ACC112 (cell line): ENCODE measurements at regions not wholly inside any gene's neighbourhood (a gene's known extent, or its start where the extent isn't known, plus 50 kb on each side); places are given as distances from the start of the nearest gene placed in this dataset.
A peak's percentile ranks its signal among the peaks of the same experiment; 100 is the strongest.

ENCODE experiments used
- H2AFZ ChIP-seq: fragments of 200-600 bp; sonication (generic); one replicate; pipeline ENCODE4 v1.6.0; 2017; ENCODE audit warnings: antibody characterized with exemption, low read length; ENCODE audit not compliant: unreplicated experiment
- H3K27ac ChIP-seq: fragments of 200-600 bp; sonication (generic); 2 replicates; pipeline ENCODE4 v1.5.1; 2014; ENCODE audit warnings: low read depth, mild to moderate bottlenecking, antibody characterized with exemption, low read length, moderate library complexity
- H3K27me3 ChIP-seq: fragments of 200-600 bp; sonication (generic); 2 replicates; pipeline ENCODE4 v1.6.1; 2014; ENCODE audit warnings: mild to moderate bottlenecking, antibody characterized with exemption, low read length, moderate library complexity, mixed read lengths; ENCODE audit not compliant: insufficient read depth
- H3K36me3 ChIP-seq: fragments of 200-600 bp; sonication (generic); 2 replicates; pipeline ENCODE4 v1.6.1; 2016; ENCODE audit warnings: mild to moderate bottlenecking, antibody characterized with exemption, low read length, moderate library complexity, mixed read lengths; ENCODE audit not compliant: insufficient read depth
- H3K4me1 ChIP-seq: fragments of 200-600 bp; sonication (generic); one replicate; pipeline ENCODE4 v1.6.1; 2016; ENCODE audit warnings: low read length, mixed read lengths; ENCODE audit not compliant: insufficient read depth, unreplicated experiment, control insufficient read depth
- H3K4me3 ChIP-seq: fragments of 200-600 bp; sonication (generic); 2 replicates; pipeline ENCODE4 v1.5.1; 2014; ENCODE audit warnings: mild to moderate bottlenecking, low read depth, low read length
- H3K79me2 ChIP-seq: fragments of 200-600 bp; sonication (generic); one replicate; pipeline ENCODE4 v1.6.0; 2016; ENCODE audit warnings: low read length; ENCODE audit not compliant: control insufficient read depth, unreplicated experiment, insufficient read depth

DNA sequence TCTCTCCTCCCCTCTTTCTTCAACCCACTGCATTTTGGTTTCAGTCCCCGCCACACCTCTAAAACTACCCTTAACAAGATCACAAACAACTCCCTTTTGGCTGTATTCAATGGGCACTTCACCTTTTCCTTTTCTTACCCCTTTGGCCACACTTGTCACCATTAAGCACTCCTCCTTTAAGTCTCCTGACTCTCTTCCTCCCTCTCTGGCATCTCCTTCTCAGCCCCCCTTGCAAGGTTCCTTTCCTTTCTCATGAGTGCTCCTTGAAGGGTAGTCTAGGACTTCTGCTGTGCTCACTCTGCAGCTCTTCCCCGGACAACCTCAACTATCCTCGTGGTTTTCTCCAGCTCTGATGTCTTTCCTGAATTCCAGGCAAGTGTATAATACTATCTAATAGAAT lies 103.7 kb downstream of the RPL22L1 start:
- no peak overlapping the region for H3K4me3 ChIP-seq

DNA sequence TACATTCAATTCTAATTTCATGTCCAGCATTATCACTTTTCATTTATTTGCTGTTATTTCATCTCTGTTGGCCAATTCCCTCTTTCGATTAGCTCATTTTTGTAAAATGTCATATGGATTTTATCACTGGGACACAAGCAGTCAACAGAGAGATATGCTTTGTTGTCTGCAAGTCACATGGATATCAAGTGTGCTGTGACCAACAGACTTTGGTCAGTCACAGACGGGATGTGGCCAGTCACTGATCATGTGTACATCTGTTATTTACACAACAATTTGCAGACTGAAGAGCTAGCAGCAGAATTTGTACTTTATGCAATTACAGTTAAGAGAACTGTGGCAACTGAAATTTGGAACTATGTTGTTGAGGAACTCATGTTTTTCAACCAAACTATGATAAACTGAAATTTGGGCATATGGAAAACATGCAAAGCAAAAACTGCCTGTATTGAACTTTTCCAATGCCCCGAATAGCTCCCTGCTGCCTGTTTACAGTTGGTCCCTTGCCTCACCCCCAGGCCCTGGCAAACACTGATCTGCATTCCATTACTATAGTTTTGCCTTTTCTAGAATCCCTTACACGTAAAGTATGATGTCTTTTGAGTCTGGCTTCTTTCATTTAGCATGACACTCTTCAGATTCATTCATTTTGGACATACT lies 104.4 kb downstream of the RPL22L1 start:
- Histone ChIP-seq H3K4me3 (no peak overlapping the region), H3K36me3 (no peaks in the 10 kb centered on the region), H3K79me2 (no peaks in the 10 kb centered on the region), H3K4me1 (peaks cover 7% of the 10 kb centered on the region), H3K27me3 (no peaks in the 10 kb centered on the region), H2AFZ (no peak overlapping the region), H3K27ac (no peak overlapping the region)

More for the DNA sequence above, 103.7 kb downstream of the RPL22L1 start:
- peaks cover 6% of the 10 kb centered on the region for H3K4me1 ChIP-seq
- no peak overlapping the region for H2AFZ ChIP-seq
- no peaks in the 10 kb centered on the region for H3K79me2 ChIP-seq
- no peaks in the 10 kb centered on the region for H3K27me3 ChIP-seq
- no peak overlapping the region for H3K27ac ChIP-seq
- no peaks in the 10 kb centered on the region for H3K36me3 ChIP-seq

DNA sequence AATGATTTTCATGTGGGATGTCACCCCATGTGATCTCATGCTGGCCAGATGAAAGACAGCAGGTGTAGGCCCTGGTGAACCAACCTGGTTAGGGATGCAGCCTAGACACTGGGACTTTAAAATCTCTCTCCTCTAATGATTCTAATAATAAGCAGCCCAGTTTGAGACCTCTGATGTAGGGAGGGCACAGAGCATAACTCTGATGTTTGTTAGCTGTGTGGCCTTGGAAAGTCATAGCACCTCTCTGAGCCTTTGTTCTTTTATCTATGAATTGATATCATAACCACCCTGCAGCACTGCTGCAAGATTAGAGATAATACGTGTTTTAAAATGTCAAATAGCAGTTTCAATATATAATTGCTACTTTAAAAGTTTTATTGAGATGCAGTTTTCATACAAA lies 106.0 kb downstream of the RPL22L1 start:
- no peak overlapping the region for H3K4me3 ChIP-seq
- peaks cover 20% of the 10 kb centered on the region for H3K4me1 ChIP-seq
- no peak overlapping the region for H3K27ac ChIP-seq
- no peaks in the 10 kb centered on the region for H3K79me2 ChIP-seq
- no peaks in the 10 kb centered on the region for H3K36me3 ChIP-seq
- H3K27me3 ChIP-seq: no peaks in the 10 kb centered on the region
- H2AFZ ChIP-seq: no peak overlapping the region

DNA sequence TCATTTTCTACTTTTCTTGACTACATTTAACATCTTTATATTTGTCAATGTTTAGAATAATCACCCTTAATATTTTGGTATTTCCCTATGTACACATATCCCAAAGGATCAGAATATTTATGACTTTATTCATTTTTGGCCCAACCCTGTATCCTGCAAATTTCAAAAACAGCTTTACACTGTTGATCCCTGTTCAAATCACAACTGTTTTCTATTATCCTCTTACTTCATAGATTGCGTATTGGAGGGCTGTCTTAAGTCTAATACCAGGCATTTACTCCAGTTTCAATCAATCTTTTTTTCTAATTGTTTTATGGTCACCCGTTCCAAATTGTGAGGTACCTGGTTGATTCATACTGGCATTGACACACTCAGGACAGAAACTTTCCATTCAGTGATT lies 107.9 kb downstream of the RPL22L1 start:
- peaks cover 14% of the 10 kb centered on the region for H3K4me1 ChIP-seq
- no peaks in the 10 kb centered on the region for H3K27me3 ChIP-seq
- H3K4me3 ChIP-seq: no peak overlapping the region
- H3K79me2 ChIP-seq: no peaks in the 10 kb centered on the region
- H2AFZ ChIP-seq: no peak overlapping the region
- no peak overlapping the region for H3K27ac ChIP-seq
- no peaks in the 10 kb centered on the region for H3K36me3 ChIP-seq

DNA sequence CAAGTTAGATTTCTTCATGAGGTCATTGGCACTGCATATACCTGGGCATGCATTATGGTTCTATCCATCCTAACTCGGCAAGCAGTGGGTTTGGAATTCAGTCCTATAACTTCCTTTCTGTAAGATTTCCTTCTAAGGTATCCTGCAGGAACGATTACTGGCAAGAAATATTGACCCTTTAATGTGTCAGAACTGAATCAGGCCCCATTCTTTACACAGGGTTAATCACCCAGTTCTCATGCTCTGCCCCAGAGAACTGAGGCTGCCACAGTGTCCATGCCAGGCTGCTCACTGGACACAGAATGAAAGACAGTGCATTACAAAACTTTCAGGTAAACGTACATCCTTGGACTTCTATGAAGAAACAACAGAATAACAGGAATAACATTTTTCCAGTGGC lies 108.9 kb downstream of the RPL22L1 start:
- Histone ChIP-seq H3K27ac (no peak overlapping the region), H3K27me3 (no peaks in the 10 kb centered on the region), H3K4me1 (peaks cover 14% of the 10 kb centered on the region), H3K79me2 (no peaks in the 10 kb centered on the region), H3K4me3 (no peak overlapping the region), H3K36me3 (no peaks in the 10 kb centered on the region), H2AFZ (no peak overlapping the region)

DNA sequence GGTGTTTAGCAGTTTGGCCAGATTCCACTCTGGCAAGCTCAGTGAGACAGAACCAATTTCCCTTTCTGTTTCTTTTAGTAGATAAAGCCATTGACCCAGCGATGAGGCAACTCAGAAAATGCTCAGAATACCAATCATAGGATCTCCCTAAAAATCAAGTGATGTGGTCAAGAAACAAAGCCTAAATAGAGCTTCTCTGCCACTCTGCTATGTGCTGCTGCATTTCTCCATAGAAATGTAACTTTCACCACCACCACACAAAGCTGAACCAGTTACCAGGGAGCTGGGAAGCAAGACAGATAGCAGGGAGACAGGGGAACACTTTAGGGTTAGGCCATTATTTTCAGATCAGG lies 109.8 kb downstream of the RPL22L1 start:
- H3K36me3 ChIP-seq: no peaks in the 10 kb centered on the region
- no peaks in the 10 kb centered on the region for H3K27me3 ChIP-seq
- no peak overlapping the region for H3K4me3 ChIP-seq
- H3K27ac ChIP-seq: no peak overlapping the region; the same call in 1 of the 2 replicates
- peaks cover 15% of the 10 kb centered on the region for H3K4me1 ChIP-seq
- peak overlapping the region; percentile 70 for H2AFZ ChIP-seq
- no peaks in the 10 kb centered on the region for H3K79me2 ChIP-seq

DNA sequence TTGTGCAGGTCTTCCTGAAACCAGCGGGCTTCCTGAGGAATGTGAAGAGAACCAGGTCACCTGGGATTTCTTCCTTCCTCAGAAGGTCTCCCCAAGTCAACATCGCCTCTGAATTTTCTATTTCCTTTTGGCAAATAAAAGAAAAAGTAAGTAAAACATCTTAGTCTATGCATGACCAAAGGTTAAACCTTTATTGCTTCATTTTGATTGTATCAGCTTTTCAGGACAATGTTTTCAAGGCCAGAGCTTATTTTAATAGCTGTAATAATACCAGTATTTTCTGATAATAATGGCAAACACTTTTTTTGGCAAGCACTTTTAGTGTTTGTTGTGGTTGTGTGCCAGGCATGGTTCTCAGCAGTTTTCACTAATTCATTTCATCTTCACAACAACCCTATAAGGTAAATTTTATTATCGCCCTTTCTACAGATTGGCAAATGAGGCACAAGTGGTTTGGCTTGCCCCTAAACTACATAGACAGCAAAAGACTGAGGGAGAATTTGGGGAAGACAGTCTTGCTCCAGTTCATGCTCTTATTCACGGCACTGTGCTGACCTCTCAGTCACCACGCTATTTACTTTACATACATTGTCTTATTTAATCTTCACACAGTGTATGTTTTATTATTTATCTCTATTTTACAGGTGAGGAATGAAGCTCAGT lies 110.4 kb downstream of the RPL22L1 start:
- no peaks in the 10 kb centered on the region for H3K79me2 ChIP-seq
- H3K4me3 ChIP-seq: no peak overlapping the region
- peaks cover 19% of the 10 kb centered on the region for H3K4me1 ChIP-seq
- H3K36me3 ChIP-seq: no peaks in the 10 kb centered on the region
- H3K27me3 ChIP-seq: no peaks in the 10 kb centered on the region
- peak overlapping the region; percentile 70 for H2AFZ ChIP-seq
- no peak overlapping the region; the same call in 1 of the 2 replicates for H3K27ac ChIP-seq

DNA sequence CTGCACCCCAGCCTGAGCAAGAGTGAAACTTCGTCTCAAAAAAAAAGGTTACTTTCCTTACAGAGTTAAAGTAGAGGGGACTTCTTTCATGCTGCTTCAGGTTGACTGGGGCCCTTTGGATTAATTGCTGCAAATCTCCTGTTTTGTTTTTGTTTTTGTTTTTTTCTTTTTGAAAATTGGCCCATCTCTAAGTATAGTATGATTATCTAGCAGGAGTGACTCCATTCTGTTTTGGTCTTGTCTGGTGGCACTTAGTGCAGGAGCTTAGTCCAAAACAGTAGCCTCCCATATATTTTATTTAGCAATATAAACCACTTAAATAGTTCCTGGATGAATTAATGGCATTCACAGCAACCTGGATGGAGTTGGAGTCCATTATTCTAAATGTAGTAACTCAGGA lies 113.0 kb downstream of the RPL22L1 start:
- Histone ChIP-seq H3K27me3 (no peaks in the 10 kb centered on the region), H3K4me1 (peaks cover 45% of the 10 kb centered on the region)

DNA sequence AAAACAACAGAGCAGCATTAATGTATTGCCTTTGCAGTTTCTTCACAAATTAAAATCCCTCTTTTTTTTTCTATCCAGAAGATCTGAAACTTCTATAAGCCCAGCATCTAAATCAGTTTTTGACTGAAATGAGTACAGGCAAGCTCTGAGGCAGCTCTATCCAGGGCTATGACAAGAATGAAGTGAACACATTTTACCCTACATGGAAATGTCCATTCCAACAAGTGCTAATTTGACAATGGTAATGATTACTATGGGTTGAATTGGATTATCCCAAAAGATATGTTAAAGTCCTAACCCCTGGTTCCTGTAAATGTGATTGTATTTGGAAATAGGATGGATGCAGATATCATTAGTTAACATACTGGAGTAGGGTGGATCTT lies 115.7 kb downstream of the RPL22L1 start:
- Histone ChIP-seq H3K27me3 (no peaks in the 10 kb centered on the region), H3K36me3 (no peaks in the 10 kb centered on the region), H3K4me3 (no peak overlapping the region), H3K4me1 (peaks cover 57% of the 10 kb centered on the region), H2AFZ (peak overlapping the region; percentile 16), H3K79me2 (no peaks in the 10 kb centered on the region), H3K27ac (peak overlapping the region; percentile 99)

More for the DNA sequence above, 113.0 kb downstream of the RPL22L1 start:
- Histone ChIP-seq H3K36me3 (no peaks in the 10 kb centered on the region), H2AFZ (no peak overlapping the region), H3K4me3 (no peak overlapping the region), H3K27ac (no peak overlapping the region), H3K79me2 (no peaks in the 10 kb centered on the region)

DNA sequence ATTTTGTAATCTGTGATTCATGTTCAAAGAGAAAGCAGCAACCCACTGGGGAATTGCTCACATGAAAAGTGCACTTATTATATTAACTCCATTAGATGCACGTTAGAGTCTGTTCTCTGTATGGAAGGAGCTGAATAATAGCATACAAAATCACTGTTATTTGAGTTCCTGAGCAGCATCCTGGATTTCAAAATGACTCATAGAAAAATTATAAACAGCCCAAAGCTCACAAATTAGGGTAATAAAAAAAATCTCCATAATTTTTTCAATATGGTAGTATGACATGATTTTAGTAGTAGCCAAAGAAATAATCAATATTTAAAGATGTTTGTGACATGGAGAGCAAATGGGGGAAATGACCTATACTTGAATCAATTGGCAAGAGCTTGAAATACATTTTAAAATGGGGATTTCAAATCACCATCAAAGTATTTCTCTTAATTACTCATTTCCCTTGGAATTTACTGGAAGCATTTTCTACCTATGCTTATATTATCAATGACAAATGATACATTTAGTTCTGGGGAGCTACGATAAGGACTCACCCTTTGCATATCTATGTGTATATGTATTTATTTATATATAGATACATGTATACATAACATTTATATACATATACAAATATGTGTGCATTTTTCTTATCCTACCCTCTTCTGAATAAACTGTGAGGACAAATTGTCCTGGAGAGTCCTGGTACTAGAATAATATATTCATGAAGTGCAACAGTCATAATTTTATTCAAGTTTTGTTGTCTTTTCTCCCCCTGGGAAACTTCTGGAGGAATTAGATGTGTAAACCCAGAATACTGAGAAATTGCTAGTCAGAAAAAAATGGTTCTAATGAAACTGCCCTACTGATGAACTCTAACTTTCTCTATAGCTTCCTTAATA lies 116.3 kb downstream of the RPL22L1 start:
- no peaks in the 10 kb centered on the region for H3K79me2 ChIP-seq
- H3K36me3 ChIP-seq: no peaks in the 10 kb centered on the region
- peak overlapping the region; percentile 16 for H2AFZ ChIP-seq
- peak overlapping the region; percentile 99 for H3K27ac ChIP-seq
- H3K4me1 ChIP-seq: peaks cover 57% of the 10 kb centered on the region
- no peaks in the 10 kb centered on the region for H3K27me3 ChIP-seq
- peak overlapping the region; percentile 2; the same call in 1 of the 2 replicates for H3K4me3 ChIP-seq
